Neuronal stem cell (in vitro differentiated cells): ENCODE measurements at regions not wholly inside any gene's neighbourhood (a gene's known extent, or its start where the extent isn't known, plus 50 kb on each side); places are given as distances from the start of the nearest gene placed in this dataset.

Source experiments
- DNase-seq: peaks from one replicate; pipeline ENCODE4 v3.0.0-alpha.2; 2013; ENCODE audit warnings: low spot score
- H2AFZ ChIP-seq: one replicate; pipeline ENCODE4 v1.6.1; 2013; ENCODE audit warnings: mild to moderate bottlenecking, low read length, inconsistent platforms
- H2AK5ac ChIP-seq: 2 replicates; pipeline ENCODE4 v1.6.1; 2013; ENCODE audit warnings: low read depth, mild to moderate bottlenecking, inconsistent platforms, low read length, moderate library complexity, mixed read lengths
- H2BK120ac ChIP-seq: 2 replicates; pipeline ENCODE4 v1.6.1; 2013; ENCODE audit warnings: low read depth, mild to moderate bottlenecking, inconsistent platforms, low read length, moderate library complexity, mixed read lengths
- H2BK12ac ChIP-seq: one replicate; pipeline ENCODE4 v1.6.1; 2013; ENCODE audit warnings: low read length, inconsistent platforms
- H2BK15ac ChIP-seq: 2 replicates; pipeline ENCODE4 v1.6.1; 2013; ENCODE audit warnings: mild to moderate bottlenecking, low read length, inconsistent platforms, mixed read lengths
- H2BK5ac ChIP-seq: one replicate; pipeline ENCODE4 v1.6.1; 2013; ENCODE audit warnings: inconsistent platforms, mild to moderate bottlenecking, low read length, moderate library complexity
- H3K14ac ChIP-seq: one replicate; pipeline ENCODE4 v1.6.1; 2013; ENCODE audit warnings: low read length, inconsistent platforms
- H3K18ac ChIP-seq: 2 replicates; pipeline ENCODE4 v1.6.1; 2013; ENCODE audit warnings: low read length, inconsistent platforms
- H3K23ac ChIP-seq: 2 replicates; pipeline ENCODE4 v1.6.1; 2013; ENCODE audit warnings: low read depth, mild to moderate bottlenecking, mixed read lengths, low read length, inconsistent platforms; ENCODE audit not compliant: poor library complexity
- H3K27ac ChIP-seq: replicated peaks from 3 replicates; pipeline ENCODE4 v1.5.1; 2013; ENCODE audit warnings: low read length, inconsistent platforms
- H3K27me3 ChIP-seq, 3 experiments: 2 replicates each; pipeline ENCODE4 v1.6.1; 2013; ENCODE audit warnings: low read length in 3 of 3, mild to moderate bottlenecking in 2 of 3, inconsistent platforms in 1 of 3, low read depth in 1 of 3, mixed read lengths in 1 of 3, moderate library complexity in 1 of 3; ENCODE audit not compliant: control insufficient read depth in 3 of 3, insufficient read depth in 3 of 3
- H3K36me3 ChIP-seq, 2 donors: replicated peaks in 1 of 2; 2 replicates each; pipeline ENCODE4 v1.6.1; 2013; ENCODE audit warnings: low read length in 2 of 2; ENCODE audit not compliant: control insufficient read depth in 2 of 2, insufficient read depth in 2 of 2
- H3K4ac ChIP-seq: 2 replicates; pipeline ENCODE4 v1.6.1; 2013; ENCODE audit warnings: inconsistent platforms, mild to moderate bottlenecking, low read length, moderate library complexity
- H3K4me1 ChIP-seq, 2 donors: 1 replicate in 1 of 2; 2 replicates in 1 of 2; pipeline ENCODE4 v1.6.1; 2013; ENCODE audit warnings: low read length in 2 of 2, low read depth in 1 of 2; ENCODE audit not compliant: control insufficient read depth in 2 of 2, insufficient read depth in 1 of 2
- H3K4me2 ChIP-seq: one replicate; pipeline ENCODE4 v1.6.1; 2013; ENCODE audit warnings: mild to moderate bottlenecking, low read length, inconsistent platforms; ENCODE audit not compliant: insufficient read depth, poor library complexity, severe bottlenecking
- H3K4me3 ChIP-seq, 2 donors: 2 replicates each; pipeline ENCODE4 v1.5.1; 2013; ENCODE audit warnings: low read length in 2 of 2, mild to moderate bottlenecking in 2 of 2, inconsistent platforms in 1 of 2, moderate library complexity in 1 of 2
- H3K79me1 ChIP-seq: one replicate; pipeline ENCODE4 v1.6.1; 2013; ENCODE audit warnings: low read depth, mild to moderate bottlenecking, inconsistent platforms, low read length, moderate library complexity
- H3K9ac ChIP-seq: one replicate; pipeline ENCODE4 v1.6.1; 2013; ENCODE audit warnings: mild to moderate bottlenecking, low read depth, low read length, inconsistent platforms; ENCODE audit not compliant: poor library complexity
- H3K9me3 ChIP-seq, 2 donors: replicated peaks in 1 of 2; 2 replicates each; pipeline versions ENCODE3 to v1.6.1; 2013; ENCODE audit warnings: low read length in 2 of 2, mild to moderate bottlenecking in 2 of 2, inconsistent platforms in 1 of 2, low read depth in 1 of 2, mixed read lengths in 1 of 2, moderate library complexity in 1 of 2; ENCODE audit not compliant: control insufficient read depth in 2 of 2, insufficient read depth in 1 of 2
- H4K8ac ChIP-seq: one replicate; pipeline ENCODE4 v1.6.1; 2013; ENCODE audit warnings: low read depth, mild to moderate bottlenecking, inconsistent platforms, low read length, moderate library complexity
- H4K91ac ChIP-seq: one replicate; pipeline ENCODE4 v1.6.1; 2013; ENCODE audit warnings: low read length, low read depth, mild to moderate bottlenecking, inconsistent platforms; ENCODE audit not compliant: poor library complexity
- WGBS, 2 donors: extraction: QIAGEN DNeasy Blood & Tissue Kit; methylation state at CpG; one replicate each; pipeline ENCODE4 v1.1.7; 2013; ENCODE audit warnings: missing lambda C conversion rate in 2 of 2, mixed read lengths in 1 of 2; ENCODE audit not compliant: insufficient read length in 2 of 2, insufficient replicate concordance in 1 of 2; ENCODE audit errors: extremely low coverage in 2 of 2; 5-methylcytosine and 5-hydroxymethylcytosine counted together

DNA sequence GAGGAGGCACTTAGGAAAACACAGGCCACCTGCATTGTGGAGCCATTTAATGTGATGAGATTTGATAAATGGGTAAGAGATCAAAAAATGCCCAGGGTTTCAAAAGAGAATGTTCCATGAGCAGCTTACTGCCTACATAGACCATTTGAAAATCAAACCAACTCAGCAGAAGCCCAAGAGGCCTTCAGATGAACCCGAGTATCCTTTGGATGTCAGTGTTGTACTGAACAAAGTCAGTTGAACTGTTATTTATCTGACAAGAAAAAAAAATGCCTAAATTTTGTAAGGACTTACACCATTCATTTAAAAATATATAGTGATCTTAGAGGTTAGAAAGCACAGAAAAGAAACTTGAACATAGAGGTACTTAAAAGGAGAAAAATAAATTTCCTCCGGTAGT is 381.7 kb downstream of the ZFHX3 start:
- Histone ChIP-seq H3K4ac (no peak overlapping the region), H4K91ac (no peak overlapping the region), H2BK12ac (no peak overlapping the region), H3K4me3 (no peak overlapping the region), H2BK120ac (no peak overlapping the region), H2AFZ (no peak overlapping the region), H2BK5ac (no peak overlapping the region), H2AK5ac (no peak overlapping the region), H3K9ac (no peak overlapping the region), H2BK15ac (no peak overlapping the region), H3K36me3 (peaks cover 0 to 12% of the 10 kb centered on the region in 2 donors), H3K18ac (no peak overlapping the region), H3K23ac (no peak overlapping the region), H3K27ac (no peak overlapping the region), H3K4me1 (no peaks in the 10 kb centered on the region), H3K9me3 (peaks cover 0 to 18% of the 10 kb centered on the region in 2 donors), H3K4me2 (no peak overlapping the region), H4K8ac (no peak overlapping the region), H3K27me3 (no peaks in the 10 kb centered on the region), H3K14ac (no peak overlapping the region), H3K79me1 (no peaks in the 10 kb centered on the region)
- WGBS, 2 donors, result no CpG with 5 or more reads among the region's 2 CpGs
- DNase-seq, result no peak

DNA sequence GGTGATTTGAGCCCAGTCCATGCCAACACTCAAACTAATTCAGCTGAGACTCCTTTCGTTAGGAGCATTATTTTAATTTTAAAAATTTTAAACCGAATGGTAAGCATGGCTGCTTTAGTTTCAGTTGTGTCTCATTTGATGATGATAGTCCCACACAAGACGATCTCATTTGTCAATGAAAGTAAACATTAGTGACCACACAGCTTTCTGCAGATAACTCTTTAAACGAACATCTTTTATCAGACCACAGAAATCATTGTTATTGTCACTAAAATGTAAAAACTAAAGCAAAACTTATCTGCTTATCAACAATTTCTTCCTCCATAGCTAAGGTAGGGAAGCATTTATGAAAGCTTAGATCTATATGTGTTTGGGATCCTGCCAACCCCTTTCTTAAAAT is 382.2 kb downstream of the ZFHX3 start:
- Histone ChIP-seq H2BK120ac (no peak overlapping the region), H3K27ac (no peak overlapping the region), H3K9ac (no peak overlapping the region), H3K23ac (no peak overlapping the region), H3K18ac (no peak overlapping the region), H3K14ac (no peak overlapping the region), H3K9me3 (peaks cover 0 to 16% of the 10 kb centered on the region in 2 donors), H2AFZ (peak overlapping the region; percentile 82), H4K91ac (no peak overlapping the region), H3K4ac (no peak overlapping the region), H3K4me2 (peak overlapping the region; percentile 29), H3K36me3 (peaks cover 0 to 8% of the 10 kb centered on the region in 2 donors), H3K79me1 (no peaks in the 10 kb centered on the region), H3K27me3 (no peaks in the 10 kb centered on the region), H3K4me3 (peak overlapping the region in 1 of 2 donors; percentile 62), H4K8ac (no peak overlapping the region), H2BK5ac (no peak overlapping the region), H2AK5ac (no peak overlapping the region), H2BK15ac (no peak overlapping the region), H2BK12ac (no peak overlapping the region), H3K4me1 (no peaks in the 10 kb centered on the region)
- WGBS, 2 donors, result no CpG with 5 or more reads among the region's 4 CpGs
- no peak for DNase-seq

DNA sequence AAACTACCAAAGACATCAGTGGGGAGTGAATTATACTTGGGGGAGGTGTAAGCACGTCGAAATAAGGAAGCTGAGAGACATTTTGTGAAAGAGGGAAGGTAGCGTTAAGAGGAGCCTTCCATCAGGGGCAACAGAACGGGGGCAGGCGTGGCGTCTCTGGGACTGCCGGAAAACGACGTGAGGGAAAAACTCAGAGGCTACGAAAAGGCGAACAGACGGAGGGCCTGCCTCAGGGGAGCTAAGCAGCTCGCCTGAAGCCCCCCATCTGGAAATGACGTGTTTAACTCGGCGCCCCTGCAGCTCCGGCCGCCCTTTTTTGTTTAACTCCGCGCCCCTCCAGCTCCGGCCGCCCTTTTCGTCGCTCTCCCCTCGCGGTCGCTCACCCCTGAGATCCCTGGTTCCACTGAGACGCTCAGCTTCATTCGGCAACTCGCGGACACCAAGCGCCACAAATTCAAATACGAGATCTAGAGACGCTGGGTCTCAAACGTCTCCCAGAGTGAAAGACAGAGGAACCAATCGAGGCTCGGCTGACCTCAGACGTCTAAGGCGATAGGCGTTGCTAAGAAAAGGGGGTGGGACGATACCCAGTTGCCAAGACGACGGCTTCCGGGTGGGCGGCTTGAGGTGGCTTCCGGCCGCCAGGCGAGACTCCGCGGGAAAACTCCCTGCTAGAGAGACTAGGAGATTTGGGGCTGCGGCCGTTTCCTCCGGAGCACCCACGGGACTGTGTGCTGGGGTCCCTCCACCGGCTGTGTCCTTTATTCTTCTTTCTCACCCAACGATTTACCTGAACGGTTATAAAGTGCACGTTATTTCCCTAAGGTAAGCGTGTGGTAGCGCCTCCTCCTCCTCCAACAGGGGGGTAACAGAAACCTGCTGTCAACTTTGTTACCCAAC is 383.2 kb downstream of the ZFHX3 start:
- H3K9me3 ChIP-seq, result peaks cover 0 to 7% of the 10 kb centered on the region in 2 donors
- peak overlapping the region; percentile 82 for H2AFZ ChIP-seq
- H3K36me3 ChIP-seq, result no peaks in the 10 kb centered on the region
- no peak overlapping the region for H2BK5ac ChIP-seq
- no peak overlapping the region for H2BK120ac ChIP-seq
- H3K9ac ChIP-seq, result peak overlapping the region; percentile 87
- H3K4me3 ChIP-seq, result peak overlapping the region; percentile 62 to 93
- no peak overlapping the region for H2BK15ac ChIP-seq
- DNase-seq, result peak; percentile 98
- H4K8ac ChIP-seq, result no peak overlapping the region
- no peak overlapping the region for H3K4ac ChIP-seq
- no CpG with 5 or more reads among the region's 60 CpGs for whole genome bisulfite sequencing, 2 donors
- peak overlapping the region; percentile 86 for H3K27ac ChIP-seq
- no peak overlapping the region for H2BK12ac ChIP-seq
- H3K4me1 ChIP-seq, result no peaks in the 10 kb centered on the region
- H3K18ac ChIP-seq, result peak overlapping the region; percentile 82
- peak overlapping the region; percentile 64 for H3K4me2 ChIP-seq
- H3K14ac ChIP-seq, result no peak overlapping the region
- H3K27me3 ChIP-seq, result no peaks in the 10 kb centered on the region
- peak overlapping the region; percentile 12 for H3K23ac ChIP-seq
- H2AK5ac ChIP-seq, result no peak overlapping the region
- H3K79me1 ChIP-seq, result no peaks in the 10 kb centered on the region
- H4K91ac ChIP-seq, result no peak overlapping the region

DNA sequence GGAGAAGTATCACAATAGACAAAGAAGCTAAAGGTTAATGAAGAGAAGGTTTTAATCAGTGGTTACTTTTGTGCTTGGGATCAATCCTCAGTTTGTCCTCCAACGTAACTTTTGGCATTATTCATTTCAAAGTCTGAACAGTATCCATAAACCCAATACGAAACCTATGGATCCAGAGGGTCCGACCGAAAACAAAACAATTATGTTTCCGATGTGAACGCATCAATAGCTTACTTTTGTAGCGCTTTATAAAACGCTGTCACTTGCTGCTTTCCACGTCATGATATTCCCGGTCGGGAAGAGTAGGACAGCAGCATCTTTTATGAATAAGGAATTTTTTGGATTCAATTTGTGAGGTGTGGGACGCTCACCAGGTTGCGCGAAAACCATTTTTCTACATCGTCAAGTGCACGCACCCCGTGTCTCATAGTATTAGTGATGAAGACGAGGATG is 383.8 kb downstream of the ZFHX3 start:
- no peak overlapping the region for H2BK12ac ChIP-seq
- H2BK120ac ChIP-seq, result no peak overlapping the region
- H4K91ac ChIP-seq, result no peak overlapping the region
- no peak overlapping the region for H3K4ac ChIP-seq
- peak overlapping the region; percentile 62 to 85 for H3K4me3 ChIP-seq
- no peak overlapping the region for H2AK5ac ChIP-seq
- no peak overlapping the region for H3K14ac ChIP-seq
- no peak overlapping the region for H3K23ac ChIP-seq
- H3K27me3 ChIP-seq, result no peaks in the 10 kb centered on the region
- peak overlapping the region; percentile 82 for H2AFZ ChIP-seq
- peaks cover 0 to 4% of the 10 kb centered on the region in 2 donors for H3K9me3 ChIP-seq
- DNase-seq, result peak; percentile 5
- WGBS, 2 donors, result no CpG with 5 or more reads among the region's 18 CpGs
- H2BK15ac ChIP-seq, result no peak overlapping the region
- H4K8ac ChIP-seq, result no peak overlapping the region
- no peaks in the 10 kb centered on the region for H3K79me1 ChIP-seq
- H3K27ac ChIP-seq, result peak overlapping the region; percentile 86
- peak overlapping the region; percentile 87 for H3K9ac ChIP-seq
- peak overlapping the region; percentile 64 for H3K4me2 ChIP-seq
- no peak overlapping the region for H2BK5ac ChIP-seq
- no peaks in the 10 kb centered on the region for H3K36me3 ChIP-seq
- no peaks in the 10 kb centered on the region for H3K4me1 ChIP-seq
- peak overlapping the region; percentile 82 for H3K18ac ChIP-seq
